H9 (cell line): ENCODE measurements at regions not wholly inside any gene's neighbourhood (a gene's known extent, or its start where the extent isn't known, plus 50 kb on each side); places are given as distances from the start of the nearest gene placed in this dataset.

ENCODE experiments used
- DNase-seq: peaks from one replicate; pipeline ENCODE4 v3.0.0-alpha.2; 2017
- H2AFZ ChIP-seq: one replicate; pipeline ENCODE4 v1.6.1; 2013; ENCODE audit warnings: mild to moderate bottlenecking, low read length, control low read depth, moderate library complexity
- H2AK5ac ChIP-seq: 2 replicates; pipeline ENCODE4 v1.6.1; 2013; ENCODE audit warnings: low read length, control low read depth, mixed read lengths; ENCODE audit not compliant: insufficient read length
- H2BK120ac ChIP-seq: one replicate; pipeline ENCODE4 v1.6.1; 2013; ENCODE audit warnings: low read depth, mild to moderate bottlenecking, low read length, control low read depth, inconsistent platforms; ENCODE audit not compliant: poor library complexity, severe bottlenecking
- H2BK12ac ChIP-seq: 2 replicates; pipeline ENCODE4 v1.6.1; 2013; ENCODE audit warnings: low read length, control low read depth, mixed read lengths, low read depth; ENCODE audit not compliant: insufficient read length
- H2BK15ac ChIP-seq: 2 replicates; pipeline ENCODE4 v1.6.1; 2013; ENCODE audit warnings: low read depth, low read length, control low read depth
- H2BK20ac ChIP-seq: one replicate; pipeline ENCODE4 v1.6.1; 2013; ENCODE audit warnings: low read depth, mild to moderate bottlenecking, low read length, control low read depth, inconsistent platforms; ENCODE audit not compliant: poor library complexity, severe bottlenecking
- H2BK5ac ChIP-seq: 2 replicates; pipeline ENCODE4 v1.6.1; 2013; ENCODE audit warnings: low read length, control low read depth, mixed read lengths; ENCODE audit not compliant: insufficient read length
- H3K14ac ChIP-seq: 2 replicates; pipeline ENCODE4 v1.6.1; 2013; ENCODE audit warnings: low read length, control low read depth; ENCODE audit not compliant: insufficient read depth
- H3K18ac ChIP-seq: 2 replicates; pipeline ENCODE4 v1.6.1; 2013; ENCODE audit warnings: low read depth, mild to moderate bottlenecking, mixed read lengths, low read length, control low read depth; ENCODE audit not compliant: insufficient read length
- H3K23ac ChIP-seq: 2 replicates; pipeline ENCODE4 v1.6.1; 2013; ENCODE audit warnings: low read length, control low read depth, mixed read lengths, low read depth; ENCODE audit not compliant: insufficient read length
- H3K23me2 ChIP-seq: 2 replicates; pipeline ENCODE4 v1.6.1; 2013; ENCODE audit warnings: low read depth, mild to moderate bottlenecking, mixed read lengths, low read length, control low read depth; ENCODE audit not compliant: insufficient read length, poor library complexity, severe bottlenecking
- H3K27ac ChIP-seq: 2 replicates; pipeline ENCODE4 v1.5.1; 2013; ENCODE audit warnings: low read length, control low read depth, mixed read lengths, low read depth; ENCODE audit not compliant: insufficient read length
- H3K27me3 ChIP-seq: 2 replicates; pipeline ENCODE4 v1.6.1; 2013; ENCODE audit warnings: low read length, control low read depth, inconsistent platforms; ENCODE audit not compliant: insufficient read depth
- H3K4ac ChIP-seq: 2 replicates; pipeline ENCODE4 v1.6.1; 2013; ENCODE audit warnings: low read depth, mild to moderate bottlenecking, control low read depth, inconsistent platforms, low read length, moderate library complexity
- H3K4me1 ChIP-seq: 2 replicates; pipeline ENCODE4 v1.6.1; 2013; ENCODE audit warnings: low read length, control low read depth, inconsistent platforms; ENCODE audit not compliant: insufficient read depth
- H3K4me2 ChIP-seq: 2 replicates; pipeline ENCODE4 v1.6.1; 2013; ENCODE audit warnings: low read length, control low read depth, mixed read lengths; ENCODE audit not compliant: insufficient read length, insufficient read depth
- H3K56ac ChIP-seq: 2 replicates; pipeline ENCODE4 v1.6.1; 2013; ENCODE audit warnings: low read depth, mild to moderate bottlenecking, mixed read lengths, low read length, control low read depth; ENCODE audit not compliant: insufficient read length
- H3K79me1 ChIP-seq: 2 replicates; pipeline ENCODE4 v1.6.1; 2013; ENCODE audit warnings: low read depth, mild to moderate bottlenecking, moderate library complexity, low read length, control low read depth, inconsistent platforms; ENCODE audit not compliant: insufficient read depth, poor library complexity, severe bottlenecking
- H3K79me2 ChIP-seq: 2 replicates; pipeline ENCODE4 v1.6.1; 2013; ENCODE audit warnings: low read length, control low read depth, inconsistent platforms; ENCODE audit not compliant: insufficient read depth
- H3K9ac ChIP-seq: 2 replicates; pipeline ENCODE4 v1.6.1; 2013; ENCODE audit warnings: low read length, control low read depth, mixed read lengths; ENCODE audit not compliant: insufficient read length; ENCODE audit errors: extremely low read depth
- H3K9me3 ChIP-seq: one replicate; pipeline ENCODE4 v1.6.1; 2013; ENCODE audit warnings: low read depth, low read length, inconsistent platforms; ENCODE audit not compliant: control insufficient read depth
- H3T11ph ChIP-seq: one replicate; pipeline ENCODE4 v1.6.1; 2013; ENCODE audit warnings: mild to moderate bottlenecking, low read length, control low read depth, inconsistent platforms
- H4K20me1 ChIP-seq: one replicate; pipeline ENCODE4 v1.6.1; 2013; ENCODE audit not compliant: control insufficient read depth, insufficient read length, insufficient read depth
- H4K5ac ChIP-seq: 2 replicates; pipeline ENCODE4 v1.6.1; 2013; ENCODE audit warnings: low read depth, mild to moderate bottlenecking, mixed read lengths, low read length, control low read depth; ENCODE audit not compliant: insufficient read length
- H4K8ac ChIP-seq: replicated peaks from 2 replicates; pipeline ENCODE4 v1.6.1; 2013; ENCODE audit warnings: low read length, control low read depth, mixed read lengths, low read depth; ENCODE audit not compliant: insufficient read length
- H4K91ac ChIP-seq: 2 replicates; pipeline ENCODE4 v1.6.1; 2013; ENCODE audit warnings: low read depth, mild to moderate bottlenecking, moderate library complexity, mixed read lengths, low read length, control low read depth; ENCODE audit not compliant: insufficient read length
- H3K27ac Mint-ChIP-seq, 3 experiments: 2 replicates in 2 of 3; 3 replicates in 1 of 3; pipeline ENCODE4 v1.8.0; 2020 to 2021; ENCODE audit warnings: mixed read lengths in 3 of 3, mild to moderate bottlenecking in 1 of 3, moderate library complexity in 1 of 3
- H3K27me3 Mint-ChIP-seq: 2 replicates; pipeline ENCODE4 v1.8.0; 2021; ENCODE audit warnings: low read depth, mild to moderate bottlenecking, moderate library complexity, mixed read lengths
- H3K36me3 Mint-ChIP-seq, 3 experiments: 2 replicates in 2 of 3; 3 replicates in 1 of 3; pipeline ENCODE4 v1.8.0; 2020 to 2021; ENCODE audit warnings: low read depth in 3 of 3, mixed read lengths in 3 of 3; ENCODE audit not compliant: insufficient read depth in 1 of 3
- H3K4me1 Mint-ChIP-seq, 2 experiments: 2 replicates each; pipeline ENCODE4 v1.8.0; 2020; ENCODE audit warnings: mixed read lengths in 2 of 2
- H3K4me3 Mint-ChIP-seq, 2 experiments: 2 replicates in 1 of 2; 3 replicates in 1 of 2; pipeline ENCODE4 v1.8.0; 2020 to 2021; ENCODE audit warnings: mild to moderate bottlenecking in 2 of 2, mixed read lengths in 2 of 2, moderate library complexity in 1 of 2
- H3K9me3 Mint-ChIP-seq, 2 experiments: 2 replicates in 1 of 2; 3 replicates in 1 of 2; pipeline ENCODE4 v1.8.0; 2020; ENCODE audit warnings: mild to moderate bottlenecking in 2 of 2, mixed read lengths in 2 of 2, moderate library complexity in 1 of 2
- CTCF ChIP-seq: fragments of 200-600 bp; sonication (generic); conservative IDR thresholded peaks from 3 replicates; pipeline ENCODE4 v1.8.0; 2021; ENCODE audit warnings: antibody characterized with exemption, mild to moderate bottlenecking
- WGBS: extraction: QIAGEN DNeasy Blood & Tissue Kit; methylation state at CpG from one replicate; pipeline ENCODE4 v1.1.7; 2013; ENCODE audit warnings: missing lambda C conversion rate, low lambda C conversion rate, mixed read lengths; ENCODE audit not compliant: insufficient read length; ENCODE audit errors: extremely low coverage; 5-methylcytosine and 5-hydroxymethylcytosine counted together

GRCh38 chr2:154526234-154526633 lies 172.3 kb upstream of the KCNJ3 start:
- Histone ChIP-seq H3K27me3 (no peaks in the 10 kb centered on the region), H4K20me1 (no peaks in the 10 kb centered on the region), H4K91ac (no peak overlapping the region), H3K9ac (no peak overlapping the region), H2BK12ac (no peak overlapping the region), H4K8ac (no peak overlapping the region), H2BK15ac (no peak overlapping the region), H2BK5ac (no peak overlapping the region), H3K9me3 (no peaks in the 10 kb centered on the region), H3K23ac (no peak overlapping the region), H2AK5ac (no peak overlapping the region), H2AFZ (no peak overlapping the region), H4K5ac (no peak overlapping the region), H3T11ph (no peak overlapping the region), H3K79me1 (no peaks in the 10 kb centered on the region), H2BK120ac (no peak overlapping the region), H3K18ac (no peak overlapping the region), H3K23me2 (no peaks in the 10 kb centered on the region), H3K79me2 (no peaks in the 10 kb centered on the region), H3K4me1 (no peaks in the 10 kb centered on the region), H3K4ac (no peak overlapping the region), H3K4me2 (no peak overlapping the region), H2BK20ac (no peak overlapping the region), H3K14ac (no peak overlapping the region), H3K27ac (no peak overlapping the region), H3K56ac (no peak overlapping the region)
- Mint-ChIP-seq H3K9me3 (no peaks in the 10 kb centered on the region), H3K27me3 (no peaks in the 10 kb centered on the region), H3K27ac (no peak overlapping the region), H3K4me1 (0 out of 4 replicates have a peak, but pooled peaks cover 0 to 1% of the 10 kb centered on the region in 2 experiments), H3K4me3 (no peak overlapping the region), H3K36me3 (no peaks in the 10 kb centered on the region)
- TF ChIP-seq CTCF = no peak
- no CpG with 5 or more reads among the region's 2 CpGs for WGBS
- no peak for DNase-seq
